HG03095 (cell line): ENCODE measurements at regions not wholly inside any gene's neighbourhood (a gene's known extent, or its start where the extent isn't known, plus 50 kb on each side); places are given as distances from the start of the nearest gene placed in this dataset.

Experiments used
- ATAC-seq: cut with Tn5 transposase; IDR thresholded peaks from one replicate; pipeline ENCODE4 v1.9.1; 2021; ENCODE audit warnings: moderate library complexity; ENCODE audit not compliant: unreplicated experiment

GRCh38 chr16:64138621-64139020 lies 983.2 kb downstream of the CDH11 start:
- ATAC-seq = no peak

- ATAC-seq = no peak
These were observed 983.9 kb downstream of the CDH11 start for GRCh38 chr16:64138006-64138405.

- no peak for ATAC-seq
These were observed 985.1 kb downstream of the CDH11 start for GRCh38 chr16:64136743-64137142.

DNA sequence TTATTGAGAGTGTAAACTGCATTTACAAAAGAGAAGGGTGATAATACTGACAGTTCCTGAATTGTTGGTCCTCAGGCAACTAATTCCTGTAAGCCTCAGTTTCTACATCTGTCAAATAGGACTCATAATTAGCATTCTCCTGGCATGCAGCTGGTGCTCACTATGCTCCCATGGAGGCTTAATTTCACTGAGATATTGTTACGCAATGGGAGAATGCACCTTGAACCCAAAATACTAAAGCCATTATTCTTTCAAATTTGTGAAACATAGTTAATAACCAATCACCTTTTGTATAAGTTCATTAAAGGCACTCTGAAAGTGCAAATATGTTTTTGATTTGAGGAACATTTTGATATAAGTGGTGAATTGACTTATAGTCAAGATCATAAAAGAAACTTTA lies 985.5 kb downstream of the CDH11 start:
- ATAC-seq = no peak

DNA sequence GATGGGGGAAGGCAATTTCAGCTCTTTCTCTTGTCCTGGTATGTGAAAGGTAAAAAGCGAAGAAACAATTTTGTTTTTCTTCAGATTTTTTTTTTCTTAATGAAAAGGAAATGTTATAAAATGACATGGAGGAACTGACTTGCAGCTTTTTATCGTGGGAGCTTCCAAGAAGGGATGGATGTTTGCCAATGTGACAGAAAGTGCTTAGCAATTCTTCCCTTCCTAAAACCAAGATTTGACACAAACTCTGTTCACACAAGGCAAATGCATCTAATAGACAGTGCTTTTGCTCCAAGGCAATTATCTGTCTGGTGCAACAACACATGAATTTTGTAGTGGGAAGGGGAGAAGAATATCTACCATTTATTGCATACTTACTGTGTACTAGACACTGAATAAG lies 988.5 kb downstream of the CDH11 start:
- ATAC-seq = no peak

DNA sequence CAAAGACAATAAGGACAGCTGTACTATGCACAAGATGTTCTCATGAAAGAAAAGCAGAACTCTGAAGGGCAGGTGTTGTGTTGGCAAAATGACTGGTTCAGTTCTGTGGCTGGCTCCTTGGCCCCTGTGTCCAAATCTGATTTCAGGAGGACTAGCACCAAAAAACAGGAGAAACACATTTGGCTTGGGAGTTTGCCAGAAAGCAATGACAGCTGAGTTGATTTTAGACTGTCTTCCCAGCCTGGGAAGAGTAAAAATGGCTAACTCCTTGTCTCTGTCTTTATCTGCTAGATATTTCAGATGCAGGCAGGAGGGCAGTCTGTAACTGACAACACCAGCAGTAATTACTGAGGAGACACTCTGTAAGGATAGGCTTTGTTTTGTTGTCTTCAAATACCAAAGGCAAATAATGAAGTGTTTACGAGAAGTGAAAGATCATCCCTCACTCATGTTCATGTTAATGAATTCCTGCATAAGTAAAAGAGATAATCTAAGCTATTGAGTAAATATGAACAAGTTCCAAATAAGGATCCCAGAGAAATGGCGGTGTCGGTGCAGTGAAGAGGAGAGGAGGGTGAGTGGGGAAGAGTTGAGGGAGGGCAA lies 989.0 kb downstream of the CDH11 start:
- no peak for ATAC-seq

DNA sequence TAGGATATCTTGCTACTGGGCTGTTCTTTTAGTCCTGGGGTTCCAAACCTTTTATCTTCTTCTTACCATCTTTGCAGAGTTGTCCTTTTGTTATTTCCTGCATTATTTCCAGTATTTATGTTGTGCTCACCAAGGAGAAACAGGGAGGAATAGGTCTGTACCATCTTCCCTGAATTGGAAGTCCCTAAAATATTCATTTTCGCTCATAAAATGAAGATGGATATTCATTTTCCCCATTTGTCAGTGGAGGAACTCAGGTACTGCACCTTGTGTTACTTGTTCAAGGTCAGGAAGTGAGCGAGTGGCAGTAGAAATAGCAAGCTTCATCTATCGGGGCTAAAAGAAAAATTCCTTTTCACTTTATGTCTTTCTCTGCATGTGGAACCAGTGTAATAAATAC lies 989.7 kb downstream of the CDH11 start:
- ATAC-seq = no peak

DNA sequence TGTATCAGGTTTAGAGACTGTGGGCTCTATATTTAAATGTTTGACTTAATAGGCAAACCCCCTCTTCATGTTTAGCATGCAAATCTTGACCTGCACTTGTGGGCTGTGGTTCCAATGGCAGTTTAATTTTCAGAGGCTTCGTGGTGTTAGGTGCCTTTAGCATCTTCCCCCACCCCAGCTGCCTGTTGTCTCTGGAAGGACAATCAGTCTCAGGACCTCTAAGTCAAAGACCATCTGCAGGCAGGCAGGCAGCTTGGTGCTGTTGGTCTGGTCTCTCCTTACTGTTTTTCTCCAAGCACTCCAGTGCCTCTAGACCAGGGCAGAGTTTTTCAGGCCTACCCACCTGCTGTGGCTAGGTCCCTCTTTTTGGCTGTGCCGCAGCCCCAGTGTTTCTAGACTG lies 990.4 kb downstream of the CDH11 start:
- ATAC-seq = no peak

GRCh38 chr16:64130140-64130539 lies 991.7 kb downstream of the CDH11 start:
- no peak for ATAC-seq

GRCh38 chr16:64122177-64122576 lies 999.7 kb downstream of the CDH11 start:
- ATAC-seq = no peak

DNA sequence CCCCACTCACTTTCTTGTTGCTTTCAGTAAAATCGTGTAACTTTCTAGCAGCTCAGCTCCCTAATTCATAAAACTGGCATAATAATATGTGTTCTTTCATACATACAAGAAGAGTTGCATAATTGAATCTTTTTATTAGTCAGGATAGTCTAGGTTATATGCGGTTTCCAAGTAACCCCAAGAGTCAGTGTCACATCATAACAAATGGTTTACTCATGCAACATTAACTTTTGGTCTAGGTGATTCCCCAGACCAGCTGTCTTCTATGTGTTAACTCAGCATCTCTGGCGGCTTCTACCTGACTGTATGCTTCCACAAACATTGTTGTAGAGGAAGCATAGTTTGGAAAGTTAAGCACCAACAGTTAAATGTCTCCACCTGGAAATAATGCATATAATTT lies 1000.4 kb downstream of the CDH11 start:
- no peak for ATAC-seq

- ATAC-seq = no peak
These were observed 1005.7 kb downstream of the CDH11 start for GRCh38 chr16:64116151-64116550.

GRCh38 chr16:64109241-64109640 lies 1012.6 kb downstream of the CDH11 start:
- ATAC-seq = no peak

DNA sequence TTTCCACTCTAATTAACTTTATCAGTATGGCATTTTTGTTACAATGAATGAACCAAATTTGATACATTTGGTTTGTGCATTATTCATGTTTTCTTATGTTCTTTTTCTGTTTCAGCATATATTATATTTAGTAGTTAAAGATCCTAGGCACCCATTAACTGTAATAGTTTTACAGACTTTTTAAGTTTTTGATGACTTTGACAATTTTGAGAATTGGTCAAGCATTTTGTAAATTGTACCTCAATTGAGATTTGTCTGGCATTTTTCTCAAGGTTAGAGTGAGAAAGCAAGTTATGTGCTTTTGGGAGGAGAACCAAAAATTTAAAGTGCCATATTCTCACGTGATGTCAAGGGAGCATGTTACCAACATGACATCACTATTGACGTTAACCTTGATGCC lies 1019.2 kb downstream of the CDH11 start:
- ATAC-seq = no peak

- no peak for ATAC-seq
These were observed 1023.4 kb downstream of the CDH11 start for GRCh38 chr16:64098451-64098850.

GRCh38 chr16:64096689-64097088 lies 1025.2 kb downstream of the CDH11 start:
- ATAC-seq = no peak

GRCh38 chr16:64094992-64095634 lies 1026.8 kb downstream of the CDH11 start:
- no peak for ATAC-seq

DNA sequence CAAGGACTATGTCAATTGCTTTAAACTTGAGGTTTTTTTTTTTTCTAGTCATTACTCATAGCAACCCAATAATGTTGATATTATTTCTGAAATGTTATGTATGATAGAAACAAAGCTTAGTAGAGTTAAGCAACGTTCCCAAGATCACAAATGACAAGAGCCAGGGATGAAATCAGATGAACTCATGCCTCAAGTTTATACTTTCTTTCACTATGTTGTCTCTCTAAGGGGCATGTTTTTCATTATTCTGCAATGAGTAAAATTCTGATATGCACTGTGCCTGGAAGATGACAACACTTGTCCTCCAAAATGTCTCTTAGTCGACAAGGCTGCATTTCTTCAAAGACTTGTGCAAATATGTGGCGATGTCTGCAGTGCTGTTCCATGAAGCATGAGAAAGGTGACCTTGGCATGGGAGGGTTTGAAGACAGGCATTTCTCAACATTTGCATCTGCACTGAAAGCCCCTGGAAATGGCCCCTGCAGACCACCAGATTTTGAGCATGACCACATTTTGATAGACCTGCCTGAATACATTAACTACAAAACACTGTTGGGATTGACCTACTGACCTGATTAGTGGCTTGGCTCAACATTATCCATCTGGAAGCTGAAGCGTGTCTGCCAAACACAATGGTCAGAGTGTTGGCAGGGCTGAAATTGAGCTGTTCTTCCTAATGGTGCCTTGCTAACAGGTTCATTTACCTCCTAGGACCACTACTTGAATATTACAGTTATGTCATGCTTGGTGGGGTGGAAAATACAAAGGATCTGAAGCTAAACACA lies 1027.5 kb downstream of the CDH11 start:
- ATAC-seq = no peak

DNA sequence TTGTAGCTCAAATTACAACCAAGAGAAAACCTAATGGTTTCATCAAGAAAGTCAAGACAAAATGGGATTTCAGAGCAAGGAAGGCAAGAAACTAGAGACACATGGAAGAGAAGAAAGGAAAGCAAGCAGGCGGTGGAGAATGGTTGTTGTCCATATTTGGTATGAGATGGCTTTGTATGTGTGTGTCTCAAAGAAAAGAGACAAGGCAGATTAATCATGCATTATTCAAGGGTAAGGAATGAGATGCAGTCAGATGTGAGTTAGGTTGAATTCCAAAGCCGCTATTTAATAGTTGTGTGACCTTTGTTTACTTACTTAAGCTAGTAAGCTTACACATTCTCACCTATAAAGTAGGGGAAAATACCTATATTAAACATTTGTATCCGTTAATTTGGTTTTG lies 1029.6 kb downstream of the CDH11 start:
- no peak for ATAC-seq

- no peak for ATAC-seq
These were observed 1031.5 kb downstream of the CDH11 start for GRCh38 chr16:64090327-64090726.

- ATAC-seq = no peak
These were observed 1032.2 kb downstream of the CDH11 start for GRCh38 chr16:64089697-64090096.

DNA sequence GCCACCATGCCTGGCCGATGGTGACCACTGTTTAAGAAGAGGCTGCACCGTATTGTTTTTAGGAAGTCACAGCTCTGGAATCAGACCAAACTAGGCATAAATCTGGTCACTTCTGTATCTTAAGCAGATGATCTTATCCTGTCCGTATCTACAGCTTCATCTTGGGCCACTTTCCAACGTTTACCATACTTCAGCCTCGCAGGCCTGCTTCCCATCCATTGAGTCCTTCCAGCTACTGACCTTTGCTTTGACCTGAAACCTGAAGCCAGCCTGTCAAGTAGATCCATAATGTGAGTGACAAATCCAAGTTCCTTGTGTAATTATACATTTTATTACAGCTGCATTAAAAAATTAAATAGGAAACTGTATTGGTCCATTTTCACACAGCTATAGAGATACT lies 1033.0 kb downstream of the CDH11 start:
- ATAC-seq = no peak
